GM23338 (cell line): ENCODE measurements at regions not wholly inside any gene's neighbourhood (a gene's known extent, or its start where the extent isn't known, plus 50 kb on each side); places are given as distances from the start of the nearest gene placed in this dataset.

Experiments
- ATAC-seq: fragments of 200-7000 bp; cut with Tn5 transposase; 3 replicates; pipeline ENCODE4 v1.9.1; 2020
- DNase-seq: peaks from one replicate; pipeline ENCODE4 v3.0.0-alpha.2; 2015; ENCODE audit warnings: low spot score
- H2AFZ ChIP-seq: fragments of 200-600 bp; sonication (generic); 2 replicates; pipeline ENCODE4 v1.8.0; 2016; ENCODE audit warnings: antibody characterized with exemption, mild to moderate bottlenecking, moderate library complexity
- H3F3A ChIP-seq: fragments of 200-600 bp; sonication (generic); replicated peaks from 2 replicates; pipeline ENCODE4 v1.8.0; 2017; ENCODE audit warnings: antibody characterized with exemption, mixed run types, low read depth
- H3K27ac ChIP-seq: fragments of 200-600 bp; sonication (generic); 2 replicates; pipeline ENCODE4 v1.6.1; 2016; ENCODE audit warnings: low read depth
- H3K27me3 ChIP-seq: fragments of 200-600 bp; sonication (generic); 2 replicates; pipeline ENCODE4 v1.8.0; 2016; ENCODE audit warnings: mild to moderate bottlenecking, mixed run types, moderate library complexity; ENCODE audit not compliant: insufficient read depth
- H3K36me3 ChIP-seq: fragments of 200-600 bp; sonication (generic); 2 replicates; pipeline ENCODE4 v1.8.0; 2016; ENCODE audit warnings: mild to moderate bottlenecking; ENCODE audit not compliant: insufficient read depth
- H3K4me1 ChIP-seq: fragments of 200-600 bp; sonication (generic); 2 replicates; pipeline ENCODE4 v1.8.0; 2016; ENCODE audit warnings: mild to moderate bottlenecking, moderate library complexity; ENCODE audit not compliant: insufficient read depth
- H3K4me2 ChIP-seq: fragments of 200-600 bp; sonication (generic); 2 replicates; pipeline ENCODE4 v1.7.1; 2017; ENCODE audit warnings: mixed run types
- H3K4me3 ChIP-seq: fragments of 200-600 bp; sonication (generic); 2 replicates; pipeline ENCODE4 v1.6.1; 2016; ENCODE audit warnings: mixed run types
- H3K79me2 ChIP-seq: fragments of 200-600 bp; sonication (generic); replicated peaks from 2 replicates; pipeline ENCODE4 v1.8.0; 2017; ENCODE audit warnings: mild to moderate bottlenecking; ENCODE audit not compliant: insufficient read depth
- H3K9me2 ChIP-seq: fragments of 200-600 bp; sonication (generic); 2 replicates; pipeline ENCODE4 v1.8.0; 2017; ENCODE audit not compliant: insufficient read depth
- H4K20me1 ChIP-seq: fragments of 200-600 bp; sonication (generic); replicated peaks from 2 replicates; pipeline ENCODE4 v1.8.0; 2017; ENCODE audit warnings: mild to moderate bottlenecking; ENCODE audit not compliant: insufficient read depth
- H3K27ac Mint-ChIP-seq: 2 replicates; pipeline ENCODE4 v1.8.0; 2020; ENCODE audit warnings: inconsistent platforms, mild to moderate bottlenecking, moderate library complexity, mixed read lengths
- H3K27me3 Mint-ChIP-seq: 3 replicates; pipeline ENCODE4 v1.8.0; 2022; ENCODE audit warnings: low read depth, mild to moderate bottlenecking, moderate library complexity, mixed read lengths, inconsistent platforms; ENCODE audit not compliant: insufficient read depth, poor library complexity
- H3K36me3 Mint-ChIP-seq: 3 replicates; pipeline ENCODE4 v1.8.0; 2021; ENCODE audit warnings: low read depth, mild to moderate bottlenecking, inconsistent platforms, moderate library complexity, mixed read lengths
- H3K4me1 Mint-ChIP-seq: 3 replicates; pipeline ENCODE4 v1.8.0; 2020; ENCODE audit warnings: mild to moderate bottlenecking, inconsistent platforms, mixed read lengths
- H3K4me3 Mint-ChIP-seq: 3 replicates; pipeline ENCODE4 v1.8.0; 2021; ENCODE audit warnings: moderate library complexity, mild to moderate bottlenecking, inconsistent platforms, mixed read lengths
- H3K9me3 Mint-ChIP-seq: 3 replicates; pipeline ENCODE4 v1.8.0; 2020; ENCODE audit warnings: moderate library complexity, mild to moderate bottlenecking, inconsistent platforms, mixed read lengths
- CREB1 ChIP-seq: fragments of 250-450 bp; sonication (Bioruptor Pico); IDR thresholded peaks from 2 replicates; pipeline ENCODE4 v1.5.0; 2020; ENCODE audit warnings: low read depth, mild to moderate bottlenecking, moderate library complexity
- EZH2 ChIP-seq: fragments of 200-600 bp; sonication (generic); IDR thresholded peaks from one replicate; pipeline ENCODE4 v1.8.0; 2017; ENCODE audit warnings: antibody characterized with exemption, mild to moderate bottlenecking, low read depth; ENCODE audit not compliant: unreplicated experiment
- EZH2phosphoT487 ChIP-seq: fragments of 200-600 bp; sonication (generic); IDR thresholded peaks from one replicate; pipeline ENCODE4 v1.8.1; 2018; ENCODE audit warnings: antibody characterized with exemption; ENCODE audit not compliant: unreplicated experiment
- JUNB ChIP-seq: IDR thresholded peaks from one replicate; pipeline ENCODE4 v1.6.1; 2016; ENCODE audit warnings: antibody characterized with exemption; ENCODE audit not compliant: unreplicated experiment
- NANOG ChIP-seq: IDR thresholded peaks from 2 replicates; pipeline ENCODE4 v1.6.1; 2016; ENCODE audit warnings: antibody characterized with exemption, borderline replicate concordance
- POLR2AphosphoS5 ChIP-seq: IDR thresholded peaks from 2 replicates; pipeline ENCODE4 v1.6.1; 2016; ENCODE audit warnings: antibody characterized with exemption, low read depth
- STAT1 ChIP-seq: IDR thresholded peaks from one replicate; pipeline ENCODE4 v1.6.1; 2016; ENCODE audit warnings: antibody characterized with exemption; ENCODE audit not compliant: unreplicated experiment
- ZNF114 ChIP-seq: fragments of 250-450 bp; sonication (Bioruptor Pico); IDR thresholded peaks from 2 replicates; pipeline ENCODE4 v1.5.0; 2020; ENCODE audit warnings: mild to moderate bottlenecking, moderate library complexity
- ZNF331 ChIP-seq: fragments of 250-450 bp; sonication (Bioruptor Pico); IDR thresholded peaks from 2 replicates; pipeline ENCODE4 v1.5.0; 2020; ENCODE audit warnings: low read depth, mild to moderate bottlenecking, moderate library complexity
- TF ChIP-seq, protein P1 (sequence below): fragments of 250-450 bp; sonication (Bioruptor Pico); IDR thresholded peaks from 2 replicates; pipeline ENCODE4 v1.5.0; 2020; ENCODE audit warnings: mild to moderate bottlenecking, moderate library complexity
- TF ChIP-seq, protein P2 (sequence below): IDR thresholded peaks from one replicate; pipeline ENCODE4 v1.6.1; 2018; ENCODE audit warnings: antibody characterized with exemption; ENCODE audit not compliant: unreplicated experiment
- TF ChIP-seq, protein P3 (sequence below), 2 experiments: fragments of 200-600 bp in 1 of 2; sonication (generic) in 1 of 2; conservative IDR thresholded peaks; 2 replicates each; pipeline versions ENCODE4 v1.5.1 to v1.6.1; 2016 to 2017; ENCODE audit warnings: antibody characterized with exemption in 2 of 2, low read depth in 2 of 2, mild to moderate bottlenecking in 2 of 2, moderate library complexity in 1 of 2
- TF ChIP-seq, protein P4 (sequence below): IDR thresholded peaks from 2 replicates; pipeline ENCODE4 v1.6.1; 2016; ENCODE audit warnings: antibody characterized with exemption

DNA sequence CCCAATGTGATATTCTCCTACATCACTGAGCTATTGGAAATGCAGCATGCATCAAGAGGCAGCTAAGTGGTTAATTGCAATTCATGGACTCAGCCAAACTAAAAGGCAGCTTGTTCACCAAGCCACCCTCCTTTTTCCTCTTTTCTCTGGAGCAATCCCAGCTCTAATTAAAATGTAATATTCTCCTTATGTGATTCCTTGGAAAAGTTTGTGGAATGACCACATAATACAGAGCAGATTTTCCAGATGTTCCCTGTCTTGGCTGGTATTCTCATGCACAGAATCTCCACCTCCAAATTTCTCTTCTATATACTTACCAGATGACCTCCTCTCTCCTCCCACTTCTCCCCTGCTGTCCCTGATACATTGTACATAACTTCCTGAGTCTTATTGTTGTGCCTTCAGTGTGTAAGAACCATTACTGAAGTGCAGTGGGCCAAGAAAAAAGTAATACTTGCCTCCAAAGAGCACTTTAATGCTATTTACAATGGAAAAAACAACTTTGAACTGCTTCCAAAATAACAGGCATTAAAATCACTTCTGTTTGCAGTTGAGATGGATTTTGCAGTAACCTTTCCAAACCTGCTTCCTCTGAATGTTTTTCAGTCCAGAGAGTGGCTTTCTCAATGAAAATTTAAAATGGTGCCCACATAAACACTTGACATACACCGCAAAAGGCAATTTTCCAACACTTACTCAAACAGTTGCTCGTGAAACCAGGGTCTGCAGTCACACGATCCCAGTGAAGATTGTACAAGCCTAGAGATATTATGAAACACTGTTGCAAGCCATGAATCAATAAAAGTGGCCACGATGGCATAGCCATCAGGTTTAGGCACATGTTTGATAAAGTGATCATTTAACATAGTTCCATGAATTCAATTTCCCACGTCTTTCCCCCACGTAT lies 258.0 kb downstream of the MTX2 start:
- Histone ChIP-seq H2AFZ (no peak overlapping the region), H3K4me2 (no peak overlapping the region), H3K4me1 (no peaks in the 10 kb centered on the region), H3F3A (no peaks in the 10 kb centered on the region), H3K27me3 (peaks cover 21% of the 10 kb centered on the region; the same call in 1 of the 2 replicates), H4K20me1 (0 out of 2 replicates have a peak, but pooled peaks cover 4% of the 10 kb centered on the region), H3K36me3 (no peaks in the 10 kb centered on the region), H3K27ac (no peak overlapping the region), H3K79me2 (no peaks in the 10 kb centered on the region), H3K4me3 (no peak overlapping the region), H3K9me2 (no peaks in the 10 kb centered on the region)
- no peak overlapping the region for H3K4me3 Mint-ChIP-seq
- no peak overlapping the region for H3K27ac Mint-ChIP-seq
- ATAC-seq (no peak), DNase-seq (no peak)
- peaks cover 2% of the 10 kb centered on the region for H3K27me3 Mint-ChIP-seq
- H3K4me1 Mint-ChIP-seq: no peaks in the 10 kb centered on the region
- no peaks in the 10 kb centered on the region for H3K9me3 Mint-ChIP-seq
- TF ChIP-seq EZH2phosphoT487 (no peak), STAT1 (no peak), EZH2 (no peak), JUNB (no peak), NANOG (no peak), CREB1 (no peak), ZNF114 (CRISPR knock-in tag) (no peak), POLR2AphosphoS5 (no peak), ZNF331 (CRISPR knock-in tag) (no peak)
- TF ChIP-seq, protein P1, sequence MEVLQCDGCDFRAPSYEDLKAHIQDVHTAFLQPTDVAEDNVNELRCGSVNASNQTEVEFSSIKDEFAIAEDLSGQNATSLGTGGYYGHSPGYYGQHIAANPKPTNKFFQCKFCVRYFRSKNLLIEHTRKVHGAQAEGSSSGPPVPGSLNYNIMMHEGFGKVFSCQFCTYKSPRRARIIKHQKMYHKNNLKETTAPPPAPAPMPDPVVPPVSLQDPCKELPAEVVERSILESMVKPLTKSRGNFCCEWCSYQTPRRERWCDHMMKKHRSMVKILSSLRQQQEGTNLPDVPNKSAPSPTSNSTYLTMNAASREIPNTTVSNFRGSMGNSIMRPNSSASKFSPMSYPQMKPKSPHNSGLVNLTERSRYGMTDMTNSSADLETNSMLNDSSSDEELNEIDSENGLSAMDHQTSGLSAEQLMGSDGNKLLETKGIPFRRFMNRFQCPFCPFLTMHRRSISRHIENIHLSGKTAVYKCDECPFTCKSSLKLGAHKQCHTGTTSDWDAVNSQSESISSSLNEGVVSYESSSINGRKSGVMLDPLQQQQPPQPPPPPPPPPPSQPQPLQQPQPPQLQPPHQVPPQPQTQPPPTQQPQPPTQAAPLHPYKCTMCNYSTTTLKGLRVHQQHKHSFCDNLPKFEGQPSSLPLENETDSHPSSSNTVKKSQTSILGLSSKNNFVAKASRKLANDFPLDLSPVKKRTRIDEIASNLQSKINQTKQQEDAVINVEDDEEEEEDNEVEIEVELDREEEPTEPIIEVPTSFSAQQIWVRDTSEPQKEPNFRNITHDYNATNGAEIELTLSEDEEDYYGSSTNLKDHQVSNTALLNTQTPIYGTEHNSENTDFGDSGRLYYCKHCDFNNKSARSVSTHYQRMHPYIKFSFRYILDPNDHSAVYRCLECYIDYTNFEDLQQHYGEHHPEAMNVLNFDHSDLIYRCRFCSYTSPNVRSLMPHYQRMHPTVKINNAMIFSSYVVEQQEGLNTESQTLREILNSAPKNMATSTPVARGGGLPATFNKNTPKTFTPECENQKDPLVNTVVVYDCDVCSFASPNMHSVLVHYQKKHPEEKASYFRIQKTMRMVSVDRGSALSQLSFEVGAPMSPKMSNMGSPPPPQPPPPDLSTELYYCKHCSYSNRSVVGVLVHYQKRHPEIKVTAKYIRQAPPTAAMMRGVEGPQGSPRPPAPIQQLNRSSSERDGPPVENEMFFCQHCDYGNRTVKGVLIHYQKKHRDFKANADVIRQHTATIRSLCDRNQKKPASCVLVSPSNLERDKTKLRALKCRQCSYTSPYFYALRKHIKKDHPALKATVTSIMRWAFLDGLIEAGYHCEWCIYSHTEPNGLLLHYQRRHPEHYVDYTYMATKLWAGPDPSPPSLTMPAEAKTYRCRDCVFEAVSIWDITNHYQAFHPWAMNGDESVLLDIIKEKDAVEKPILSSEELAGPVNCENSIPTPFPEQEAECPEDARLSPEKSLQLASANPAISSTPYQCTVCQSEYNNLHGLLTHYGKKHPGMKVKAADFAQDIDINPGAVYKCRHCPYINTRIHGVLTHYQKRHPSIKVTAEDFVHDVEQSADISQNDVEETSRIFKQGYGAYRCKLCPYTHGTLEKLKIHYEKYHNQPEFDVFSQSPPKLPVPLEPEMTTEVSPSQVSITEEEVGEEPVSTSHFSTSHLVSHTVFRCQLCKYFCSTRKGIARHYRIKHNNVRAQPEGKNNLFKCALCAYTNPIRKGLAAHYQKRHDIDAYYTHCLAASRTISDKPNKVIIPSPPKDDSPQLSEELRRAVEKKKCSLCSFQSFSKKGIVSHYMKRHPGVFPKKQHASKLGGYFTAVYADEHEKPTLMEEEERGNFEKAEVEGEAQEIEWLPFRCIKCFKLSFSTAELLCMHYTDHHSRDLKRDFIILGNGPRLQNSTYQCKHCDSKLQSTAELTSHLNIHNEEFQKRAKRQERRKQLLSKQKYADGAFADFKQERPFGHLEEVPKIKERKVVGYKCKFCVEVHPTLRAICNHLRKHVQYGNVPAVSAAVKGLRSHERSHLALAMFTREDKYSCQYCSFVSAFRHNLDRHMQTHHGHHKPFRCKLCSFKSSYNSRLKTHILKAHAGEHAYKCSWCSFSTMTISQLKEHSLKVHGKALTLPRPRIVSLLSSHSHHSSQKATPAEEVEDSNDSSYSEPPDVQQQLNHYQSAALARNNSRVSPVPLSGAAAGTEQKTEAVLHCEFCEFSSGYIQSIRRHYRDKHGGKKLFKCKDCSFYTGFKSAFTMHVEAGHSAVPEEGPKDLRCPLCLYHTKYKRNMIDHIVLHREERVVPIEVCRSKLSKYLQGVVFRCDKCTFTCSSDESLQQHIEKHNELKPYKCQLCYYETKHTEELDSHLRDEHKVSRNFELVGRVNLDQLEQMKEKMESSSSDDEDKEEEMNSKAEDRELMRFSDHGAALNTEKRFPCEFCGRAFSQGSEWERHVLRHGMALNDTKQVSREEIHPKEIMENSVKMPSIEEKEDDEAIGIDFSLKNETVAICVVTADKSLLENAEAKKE (CRISPR knock-in tag): no peak
- TF ChIP-seq, protein P2, sequence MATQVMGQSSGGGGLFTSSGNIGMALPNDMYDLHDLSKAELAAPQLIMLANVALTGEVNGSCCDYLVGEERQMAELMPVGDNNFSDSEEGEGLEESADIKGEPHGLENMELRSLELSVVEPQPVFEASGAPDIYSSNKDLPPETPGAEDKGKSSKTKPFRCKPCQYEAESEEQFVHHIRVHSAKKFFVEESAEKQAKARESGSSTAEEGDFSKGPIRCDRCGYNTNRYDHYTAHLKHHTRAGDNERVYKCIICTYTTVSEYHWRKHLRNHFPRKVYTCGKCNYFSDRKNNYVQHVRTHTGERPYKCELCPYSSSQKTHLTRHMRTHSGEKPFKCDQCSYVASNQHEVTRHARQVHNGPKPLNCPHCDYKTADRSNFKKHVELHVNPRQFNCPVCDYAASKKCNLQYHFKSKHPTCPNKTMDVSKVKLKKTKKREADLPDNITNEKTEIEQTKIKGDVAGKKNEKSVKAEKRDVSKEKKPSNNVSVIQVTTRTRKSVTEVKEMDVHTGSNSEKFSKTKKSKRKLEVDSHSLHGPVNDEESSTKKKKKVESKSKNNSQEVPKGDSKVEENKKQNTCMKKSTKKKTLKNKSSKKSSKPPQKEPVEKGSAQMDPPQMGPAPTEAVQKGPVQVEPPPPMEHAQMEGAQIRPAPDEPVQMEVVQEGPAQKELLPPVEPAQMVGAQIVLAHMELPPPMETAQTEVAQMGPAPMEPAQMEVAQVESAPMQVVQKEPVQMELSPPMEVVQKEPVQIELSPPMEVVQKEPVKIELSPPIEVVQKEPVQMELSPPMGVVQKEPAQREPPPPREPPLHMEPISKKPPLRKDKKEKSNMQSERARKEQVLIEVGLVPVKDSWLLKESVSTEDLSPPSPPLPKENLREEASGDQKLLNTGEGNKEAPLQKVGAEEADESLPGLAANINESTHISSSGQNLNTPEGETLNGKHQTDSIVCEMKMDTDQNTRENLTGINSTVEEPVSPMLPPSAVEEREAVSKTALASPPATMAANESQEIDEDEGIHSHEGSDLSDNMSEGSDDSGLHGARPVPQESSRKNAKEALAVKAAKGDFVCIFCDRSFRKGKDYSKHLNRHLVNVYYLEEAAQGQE: no peak
- TF ChIP-seq, protein P3, sequence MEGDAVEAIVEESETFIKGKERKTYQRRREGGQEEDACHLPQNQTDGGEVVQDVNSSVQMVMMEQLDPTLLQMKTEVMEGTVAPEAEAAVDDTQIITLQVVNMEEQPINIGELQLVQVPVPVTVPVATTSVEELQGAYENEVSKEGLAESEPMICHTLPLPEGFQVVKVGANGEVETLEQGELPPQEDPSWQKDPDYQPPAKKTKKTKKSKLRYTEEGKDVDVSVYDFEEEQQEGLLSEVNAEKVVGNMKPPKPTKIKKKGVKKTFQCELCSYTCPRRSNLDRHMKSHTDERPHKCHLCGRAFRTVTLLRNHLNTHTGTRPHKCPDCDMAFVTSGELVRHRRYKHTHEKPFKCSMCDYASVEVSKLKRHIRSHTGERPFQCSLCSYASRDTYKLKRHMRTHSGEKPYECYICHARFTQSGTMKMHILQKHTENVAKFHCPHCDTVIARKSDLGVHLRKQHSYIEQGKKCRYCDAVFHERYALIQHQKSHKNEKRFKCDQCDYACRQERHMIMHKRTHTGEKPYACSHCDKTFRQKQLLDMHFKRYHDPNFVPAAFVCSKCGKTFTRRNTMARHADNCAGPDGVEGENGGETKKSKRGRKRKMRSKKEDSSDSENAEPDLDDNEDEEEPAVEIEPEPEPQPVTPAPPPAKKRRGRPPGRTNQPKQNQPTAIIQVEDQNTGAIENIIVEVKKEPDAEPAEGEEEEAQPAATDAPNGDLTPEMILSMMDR (conservative IDR thresholded peaks at IDR 0.05; ENCODE audit: low read depth in 2 of 2): no peak
- TF ChIP-seq, protein P4, sequence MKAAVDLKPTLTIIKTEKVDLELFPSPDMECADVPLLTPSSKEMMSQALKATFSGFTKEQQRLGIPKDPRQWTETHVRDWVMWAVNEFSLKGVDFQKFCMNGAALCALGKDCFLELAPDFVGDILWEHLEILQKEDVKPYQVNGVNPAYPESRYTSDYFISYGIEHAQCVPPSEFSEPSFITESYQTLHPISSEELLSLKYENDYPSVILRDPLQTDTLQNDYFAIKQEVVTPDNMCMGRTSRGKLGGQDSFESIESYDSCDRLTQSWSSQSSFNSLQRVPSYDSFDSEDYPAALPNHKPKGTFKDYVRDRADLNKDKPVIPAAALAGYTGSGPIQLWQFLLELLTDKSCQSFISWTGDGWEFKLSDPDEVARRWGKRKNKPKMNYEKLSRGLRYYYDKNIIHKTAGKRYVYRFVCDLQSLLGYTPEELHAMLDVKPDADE: no peak
- no peaks in the 10 kb centered on the region for H3K36me3 Mint-ChIP-seq
